H9 (cell line): ENCODE measurements at regions not wholly inside any gene's neighbourhood (a gene's known extent, or its start where the extent isn't known, plus 50 kb on each side); places are given as distances from the start of the nearest gene placed in this dataset.

Source experiments
- DNase-seq: peaks from one replicate; pipeline ENCODE4 v3.0.0-alpha.2; 2017
- H2AFZ ChIP-seq: one replicate; pipeline ENCODE4 v1.6.1; 2013; ENCODE audit warnings: mild to moderate bottlenecking, low read length, control low read depth, moderate library complexity
- H2AK5ac ChIP-seq: 2 replicates; pipeline ENCODE4 v1.6.1; 2013; ENCODE audit warnings: low read length, control low read depth, mixed read lengths; ENCODE audit not compliant: insufficient read length
- H2BK120ac ChIP-seq: one replicate; pipeline ENCODE4 v1.6.1; 2013; ENCODE audit warnings: low read depth, mild to moderate bottlenecking, low read length, control low read depth, inconsistent platforms; ENCODE audit not compliant: poor library complexity, severe bottlenecking
- H2BK12ac ChIP-seq: 2 replicates; pipeline ENCODE4 v1.6.1; 2013; ENCODE audit warnings: low read length, control low read depth, mixed read lengths, low read depth; ENCODE audit not compliant: insufficient read length
- H2BK15ac ChIP-seq: 2 replicates; pipeline ENCODE4 v1.6.1; 2013; ENCODE audit warnings: low read depth, low read length, control low read depth
- H2BK20ac ChIP-seq: one replicate; pipeline ENCODE4 v1.6.1; 2013; ENCODE audit warnings: low read depth, mild to moderate bottlenecking, low read length, control low read depth, inconsistent platforms; ENCODE audit not compliant: poor library complexity, severe bottlenecking
- H2BK5ac ChIP-seq: 2 replicates; pipeline ENCODE4 v1.6.1; 2013; ENCODE audit warnings: low read length, control low read depth, mixed read lengths; ENCODE audit not compliant: insufficient read length
- H3K14ac ChIP-seq: 2 replicates; pipeline ENCODE4 v1.6.1; 2013; ENCODE audit warnings: low read length, control low read depth; ENCODE audit not compliant: insufficient read depth
- H3K18ac ChIP-seq: 2 replicates; pipeline ENCODE4 v1.6.1; 2013; ENCODE audit warnings: low read depth, mild to moderate bottlenecking, mixed read lengths, low read length, control low read depth; ENCODE audit not compliant: insufficient read length
- H3K23ac ChIP-seq: 2 replicates; pipeline ENCODE4 v1.6.1; 2013; ENCODE audit warnings: low read length, control low read depth, mixed read lengths, low read depth; ENCODE audit not compliant: insufficient read length
- H3K23me2 ChIP-seq: 2 replicates; pipeline ENCODE4 v1.6.1; 2013; ENCODE audit warnings: low read depth, mild to moderate bottlenecking, mixed read lengths, low read length, control low read depth; ENCODE audit not compliant: insufficient read length, poor library complexity, severe bottlenecking
- H3K27ac ChIP-seq: 2 replicates; pipeline ENCODE4 v1.5.1; 2013; ENCODE audit warnings: low read length, control low read depth, mixed read lengths, low read depth; ENCODE audit not compliant: insufficient read length
- H3K27me3 ChIP-seq: 2 replicates; pipeline ENCODE4 v1.6.1; 2013; ENCODE audit warnings: low read length, control low read depth, inconsistent platforms; ENCODE audit not compliant: insufficient read depth
- H3K4ac ChIP-seq: 2 replicates; pipeline ENCODE4 v1.6.1; 2013; ENCODE audit warnings: low read depth, mild to moderate bottlenecking, control low read depth, inconsistent platforms, low read length, moderate library complexity
- H3K4me1 ChIP-seq: 2 replicates; pipeline ENCODE4 v1.6.1; 2013; ENCODE audit warnings: low read length, control low read depth, inconsistent platforms; ENCODE audit not compliant: insufficient read depth
- H3K4me2 ChIP-seq: 2 replicates; pipeline ENCODE4 v1.6.1; 2013; ENCODE audit warnings: low read length, control low read depth, mixed read lengths; ENCODE audit not compliant: insufficient read length, insufficient read depth
- H3K56ac ChIP-seq: 2 replicates; pipeline ENCODE4 v1.6.1; 2013; ENCODE audit warnings: low read depth, mild to moderate bottlenecking, mixed read lengths, low read length, control low read depth; ENCODE audit not compliant: insufficient read length
- H3K79me1 ChIP-seq: 2 replicates; pipeline ENCODE4 v1.6.1; 2013; ENCODE audit warnings: low read depth, mild to moderate bottlenecking, moderate library complexity, low read length, control low read depth, inconsistent platforms; ENCODE audit not compliant: insufficient read depth, poor library complexity, severe bottlenecking
- H3K79me2 ChIP-seq: 2 replicates; pipeline ENCODE4 v1.6.1; 2013; ENCODE audit warnings: low read length, control low read depth, inconsistent platforms; ENCODE audit not compliant: insufficient read depth
- H3K9ac ChIP-seq: 2 replicates; pipeline ENCODE4 v1.6.1; 2013; ENCODE audit warnings: low read length, control low read depth, mixed read lengths; ENCODE audit not compliant: insufficient read length; ENCODE audit errors: extremely low read depth
- H3K9me3 ChIP-seq: one replicate; pipeline ENCODE4 v1.6.1; 2013; ENCODE audit warnings: low read depth, low read length, inconsistent platforms; ENCODE audit not compliant: control insufficient read depth
- H3T11ph ChIP-seq: one replicate; pipeline ENCODE4 v1.6.1; 2013; ENCODE audit warnings: mild to moderate bottlenecking, low read length, control low read depth, inconsistent platforms
- H4K20me1 ChIP-seq: one replicate; pipeline ENCODE4 v1.6.1; 2013; ENCODE audit not compliant: control insufficient read depth, insufficient read length, insufficient read depth
- H4K5ac ChIP-seq: 2 replicates; pipeline ENCODE4 v1.6.1; 2013; ENCODE audit warnings: low read depth, mild to moderate bottlenecking, mixed read lengths, low read length, control low read depth; ENCODE audit not compliant: insufficient read length
- H4K8ac ChIP-seq: replicated peaks from 2 replicates; pipeline ENCODE4 v1.6.1; 2013; ENCODE audit warnings: low read length, control low read depth, mixed read lengths, low read depth; ENCODE audit not compliant: insufficient read length
- H4K91ac ChIP-seq: 2 replicates; pipeline ENCODE4 v1.6.1; 2013; ENCODE audit warnings: low read depth, mild to moderate bottlenecking, moderate library complexity, mixed read lengths, low read length, control low read depth; ENCODE audit not compliant: insufficient read length
- H3K27ac Mint-ChIP-seq, 3 experiments: 2 replicates in 2 of 3; 3 replicates in 1 of 3; pipeline ENCODE4 v1.8.0; 2020 to 2021; ENCODE audit warnings: mixed read lengths in 3 of 3, mild to moderate bottlenecking in 1 of 3, moderate library complexity in 1 of 3
- H3K27me3 Mint-ChIP-seq: 2 replicates; pipeline ENCODE4 v1.8.0; 2021; ENCODE audit warnings: low read depth, mild to moderate bottlenecking, moderate library complexity, mixed read lengths
- H3K36me3 Mint-ChIP-seq, 3 experiments: 2 replicates in 2 of 3; 3 replicates in 1 of 3; pipeline ENCODE4 v1.8.0; 2020 to 2021; ENCODE audit warnings: low read depth in 3 of 3, mixed read lengths in 3 of 3; ENCODE audit not compliant: insufficient read depth in 1 of 3
- H3K4me1 Mint-ChIP-seq, 2 experiments: 2 replicates each; pipeline ENCODE4 v1.8.0; 2020; ENCODE audit warnings: mixed read lengths in 2 of 2
- H3K4me3 Mint-ChIP-seq, 2 experiments: 2 replicates in 1 of 2; 3 replicates in 1 of 2; pipeline ENCODE4 v1.8.0; 2020 to 2021; ENCODE audit warnings: mild to moderate bottlenecking in 2 of 2, mixed read lengths in 2 of 2, moderate library complexity in 1 of 2
- H3K9me3 Mint-ChIP-seq, 2 experiments: 2 replicates in 1 of 2; 3 replicates in 1 of 2; pipeline ENCODE4 v1.8.0; 2020; ENCODE audit warnings: mild to moderate bottlenecking in 2 of 2, mixed read lengths in 2 of 2, moderate library complexity in 1 of 2
- CTCF ChIP-seq: fragments of 200-600 bp; sonication (generic); conservative IDR thresholded peaks from 3 replicates; pipeline ENCODE4 v1.8.0; 2021; ENCODE audit warnings: antibody characterized with exemption, mild to moderate bottlenecking
- WGBS: extraction: QIAGEN DNeasy Blood & Tissue Kit; methylation state at CpG from one replicate; pipeline ENCODE4 v1.1.7; 2013; ENCODE audit warnings: missing lambda C conversion rate, low lambda C conversion rate, mixed read lengths; ENCODE audit not compliant: insufficient read length; ENCODE audit errors: extremely low coverage; 5-methylcytosine and 5-hydroxymethylcytosine counted together

DNA sequence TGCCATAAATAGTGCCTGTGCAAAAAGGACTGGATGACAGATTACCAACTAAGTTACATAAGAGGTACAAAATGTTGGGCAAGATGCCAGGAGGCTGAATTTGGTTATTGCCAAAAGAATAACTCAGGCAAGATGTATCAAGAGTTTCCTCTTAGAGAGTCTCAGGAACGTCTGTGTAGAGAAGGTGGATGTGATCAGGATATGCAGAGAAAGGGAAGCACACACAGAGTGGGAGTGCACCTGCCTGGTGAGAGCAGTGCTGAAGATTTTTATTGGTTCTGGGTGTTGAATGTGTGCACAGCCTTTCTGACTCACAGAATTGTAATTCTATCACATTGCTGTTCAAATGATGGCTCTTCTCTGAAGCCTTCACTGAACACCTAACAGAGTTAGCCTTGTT lies 156.8 kb upstream of the HS3ST1 start:
- Mint-ChIP-seq H3K27me3 (peaks cover 3% of the 10 kb centered on the region; the same call in 1 of the 2 replicates), H3K9me3 (peaks cover 31 to 33% of the 10 kb centered on the region in 2 experiments), H3K36me3 (peaks cover 19 to 23% (median 20%) of the 10 kb centered on the region in 3 experiments), H3K4me1 (no peaks in the 10 kb centered on the region), H3K27ac (no peak overlapping the region), H3K4me3 (no peak overlapping the region)
- H3K9me3 ChIP-seq = no peaks in the 10 kb centered on the region
- H3K27me3 ChIP-seq = no peaks in the 10 kb centered on the region
- H2BK12ac ChIP-seq = no peak overlapping the region
- no peak overlapping the region for H3K9ac ChIP-seq
- H2AK5ac ChIP-seq = no peak overlapping the region
- H2BK120ac ChIP-seq = no peak overlapping the region
- H2BK5ac ChIP-seq = no peak overlapping the region
- no peak overlapping the region for H4K5ac ChIP-seq
- no peak for DNase-seq
- no peak overlapping the region for H3K56ac ChIP-seq
- no peaks in the 10 kb centered on the region for H4K20me1 ChIP-seq
- H3K27ac ChIP-seq = no peak overlapping the region
- no peak overlapping the region for H4K8ac ChIP-seq
- no peaks in the 10 kb centered on the region for H3K23me2 ChIP-seq
- no CpG with 5 or more reads among the region's 1 CpG for WGBS
- no peaks in the 10 kb centered on the region for H3K4me1 ChIP-seq
- H3K23ac ChIP-seq = no peak overlapping the region
- H3K4me2 ChIP-seq = no peak overlapping the region
- H3K79me2 ChIP-seq = no peaks in the 10 kb centered on the region
- no peak overlapping the region for H3T11ph ChIP-seq
- no peak overlapping the region for H2BK20ac ChIP-seq
- H2AFZ ChIP-seq = no peak overlapping the region
- no peak overlapping the region for H2BK15ac ChIP-seq
- H4K91ac ChIP-seq = no peak overlapping the region
- H3K4ac ChIP-seq = no peak overlapping the region
- TF ChIP-seq CTCF = no peak
- H3K18ac ChIP-seq = no peak overlapping the region
- H3K14ac ChIP-seq = no peak overlapping the region
- H3K79me1 ChIP-seq = no peaks in the 10 kb centered on the region
